ENCODE measurements at regions not wholly inside any gene's neighbourhood (a gene's known extent, or its start where the extent isn't known, plus 50 kb on each side); places are given as distances from the start of the nearest gene placed in this dataset.

- TF ChIP-seq, protein P1, sequence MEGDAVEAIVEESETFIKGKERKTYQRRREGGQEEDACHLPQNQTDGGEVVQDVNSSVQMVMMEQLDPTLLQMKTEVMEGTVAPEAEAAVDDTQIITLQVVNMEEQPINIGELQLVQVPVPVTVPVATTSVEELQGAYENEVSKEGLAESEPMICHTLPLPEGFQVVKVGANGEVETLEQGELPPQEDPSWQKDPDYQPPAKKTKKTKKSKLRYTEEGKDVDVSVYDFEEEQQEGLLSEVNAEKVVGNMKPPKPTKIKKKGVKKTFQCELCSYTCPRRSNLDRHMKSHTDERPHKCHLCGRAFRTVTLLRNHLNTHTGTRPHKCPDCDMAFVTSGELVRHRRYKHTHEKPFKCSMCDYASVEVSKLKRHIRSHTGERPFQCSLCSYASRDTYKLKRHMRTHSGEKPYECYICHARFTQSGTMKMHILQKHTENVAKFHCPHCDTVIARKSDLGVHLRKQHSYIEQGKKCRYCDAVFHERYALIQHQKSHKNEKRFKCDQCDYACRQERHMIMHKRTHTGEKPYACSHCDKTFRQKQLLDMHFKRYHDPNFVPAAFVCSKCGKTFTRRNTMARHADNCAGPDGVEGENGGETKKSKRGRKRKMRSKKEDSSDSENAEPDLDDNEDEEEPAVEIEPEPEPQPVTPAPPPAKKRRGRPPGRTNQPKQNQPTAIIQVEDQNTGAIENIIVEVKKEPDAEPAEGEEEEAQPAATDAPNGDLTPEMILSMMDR (IDR thresholded peaks at IDR 0.05) = no peak
- no peak for TF ChIP-seq POLR2AphosphoS5 (IDR thresholded peaks at IDR 0.05)
- TF ChIP-seq POLR2A (IDR thresholded peaks at IDR 0.05) = no peak
Measured at GRCh38 chr2:83561592-83561991, 897.5 kb downstream of the SUCLG1 start.

All from breast epithelium (tissue), 3 donors.